ENCODE measurements at regions not wholly inside any gene's neighbourhood (a gene's known extent, or its start where the extent isn't known, plus 50 kb on each side); places are given as distances from the start of the nearest gene placed in this dataset.

DNA sequence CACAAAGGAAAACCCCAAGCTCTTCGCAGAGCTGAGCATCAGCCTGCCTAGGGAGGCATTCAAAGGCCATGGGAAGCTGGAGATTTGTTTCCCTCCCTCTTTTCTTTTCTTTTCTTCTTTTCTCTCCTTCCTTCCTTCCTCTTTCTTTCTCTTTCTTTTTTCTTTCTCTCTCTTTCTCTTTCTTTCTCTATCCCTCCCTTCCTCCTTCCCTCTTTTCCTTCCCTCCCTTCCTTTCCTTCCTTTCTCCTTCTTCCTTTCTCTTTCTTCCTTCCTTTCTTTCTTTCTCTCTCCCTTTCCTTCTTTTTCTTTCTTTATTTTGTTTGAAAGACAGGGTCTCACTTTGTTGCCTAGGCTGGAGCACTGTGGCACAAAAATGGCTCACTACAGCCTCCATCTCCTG is 168.4 kb upstream of the ARL4C start:
- Histone ChIP-seq H3K79me2 (ENCODE audit: insufficient read depth, low read length) (no peaks in the 10 kb centered on the region), H3K9ac (ENCODE audit: extremely low read depth, insufficient read length, low read length) (no peak overlapping the region), H3K56ac (ENCODE audit: insufficient read length, low read depth, low read length) (no peak overlapping the region), H3K4me2 (ENCODE audit: insufficient read depth, insufficient read length, low read length) (no peak overlapping the region), H3K79me1 (ENCODE audit: insufficient read depth, low read depth, low read length, poor library complexity, severe bottlenecking) (no peaks in the 10 kb centered on the region), H2BK12ac (ENCODE audit: insufficient read length, low read depth, low read length) (no peak overlapping the region), H3K14ac (ENCODE audit: insufficient read depth, low read length) (no peak overlapping the region), H3T11ph (ENCODE audit: low read length) (no peak overlapping the region), H3K23ac (ENCODE audit: insufficient read length, low read depth, low read length) (no peak overlapping the region), H3K18ac (ENCODE audit: insufficient read length, low read depth, low read length) (no peak overlapping the region), H2BK15ac (ENCODE audit: low read depth, low read length) (no peak overlapping the region), H2BK5ac (ENCODE audit: insufficient read length, low read length) (no peak overlapping the region), H3K27me3 (ENCODE audit: insufficient read depth, low read length) (no peaks in the 10 kb centered on the region), H4K91ac (ENCODE audit: insufficient read length, low read depth, low read length) (no peak overlapping the region), H2AK5ac (ENCODE audit: insufficient read length, low read length) (no peak overlapping the region), H3K27ac (ENCODE audit: insufficient read length, low read depth, low read length) (no peak overlapping the region), H3K4ac (ENCODE audit: low read depth, low read length) (no peak overlapping the region), H3K9me3 (ENCODE audit: control insufficient read depth, low read depth, low read length) (peaks cover 8% of the 10 kb centered on the region), H4K8ac (replicated peaks; ENCODE audit: insufficient read length, low read depth, low read length) (no peak overlapping the region), H3K23me2 (ENCODE audit: insufficient read length, low read depth, low read length, poor library complexity, severe bottlenecking) (no peaks in the 10 kb centered on the region), H2BK20ac (ENCODE audit: low read depth, low read length, poor library complexity, severe bottlenecking) (no peak overlapping the region), H3K4me1 (ENCODE audit: insufficient read depth, low read length) (no peaks in the 10 kb centered on the region; the same call in 1 of the 2 replicates), H4K20me1 (ENCODE audit: control insufficient read depth, insufficient read depth, insufficient read length) (no peaks in the 10 kb centered on the region), H4K5ac (ENCODE audit: insufficient read length, low read depth, low read length) (no peak overlapping the region), H2AFZ (ENCODE audit: low read length) (no peak overlapping the region), H2BK120ac (ENCODE audit: low read depth, low read length, poor library complexity, severe bottlenecking) (no peak overlapping the region)
- no CpG with 5 or more reads among the region's 1 CpG for WGBS (ENCODE audit: extremely low coverage, insufficient read length, low lambda C conversion rate)
- Mint-ChIP-seq H3K4me1 (peaks cover 16 to 17% of the 10 kb centered on the region in 2 experiments), H3K9me3 (peaks cover 31 to 46% of the 10 kb centered on the region in 2 experiments), H3K4me3 (no peak overlapping the region), H3K36me3 (ENCODE audit: insufficient read depth in 1 of 3, low read depth in 3 of 3) (peaks cover 9 to 49% (median 22%) of the 10 kb centered on the region in 3 experiments), H3K27ac (no peak overlapping the region), H3K27me3 (ENCODE audit: low read depth) (peaks cover 9% of the 10 kb centered on the region; the same call in 1 of the 2 replicates)
- TF ChIP-seq, protein P1, sequence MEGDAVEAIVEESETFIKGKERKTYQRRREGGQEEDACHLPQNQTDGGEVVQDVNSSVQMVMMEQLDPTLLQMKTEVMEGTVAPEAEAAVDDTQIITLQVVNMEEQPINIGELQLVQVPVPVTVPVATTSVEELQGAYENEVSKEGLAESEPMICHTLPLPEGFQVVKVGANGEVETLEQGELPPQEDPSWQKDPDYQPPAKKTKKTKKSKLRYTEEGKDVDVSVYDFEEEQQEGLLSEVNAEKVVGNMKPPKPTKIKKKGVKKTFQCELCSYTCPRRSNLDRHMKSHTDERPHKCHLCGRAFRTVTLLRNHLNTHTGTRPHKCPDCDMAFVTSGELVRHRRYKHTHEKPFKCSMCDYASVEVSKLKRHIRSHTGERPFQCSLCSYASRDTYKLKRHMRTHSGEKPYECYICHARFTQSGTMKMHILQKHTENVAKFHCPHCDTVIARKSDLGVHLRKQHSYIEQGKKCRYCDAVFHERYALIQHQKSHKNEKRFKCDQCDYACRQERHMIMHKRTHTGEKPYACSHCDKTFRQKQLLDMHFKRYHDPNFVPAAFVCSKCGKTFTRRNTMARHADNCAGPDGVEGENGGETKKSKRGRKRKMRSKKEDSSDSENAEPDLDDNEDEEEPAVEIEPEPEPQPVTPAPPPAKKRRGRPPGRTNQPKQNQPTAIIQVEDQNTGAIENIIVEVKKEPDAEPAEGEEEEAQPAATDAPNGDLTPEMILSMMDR (conservative IDR thresholded peaks at IDR 0.05), result no peak
- DNase-seq, result no peak
